HG03097 (cell line): ENCODE measurements at regions not wholly inside any gene's neighbourhood (a gene's known extent, or its start where the extent isn't known, plus 50 kb on each side); places are given as distances from the start of the nearest gene placed in this dataset.
A peak's percentile ranks its signal among the peaks of the same experiment; 100 is the strongest.

ENCODE experiments used
- ATAC-seq: cut with Tn5 transposase; IDR thresholded peaks from one replicate; pipeline ENCODE4 v1.9.1; 2021; ENCODE audit not compliant: unreplicated experiment, low FRiP score

DNA sequence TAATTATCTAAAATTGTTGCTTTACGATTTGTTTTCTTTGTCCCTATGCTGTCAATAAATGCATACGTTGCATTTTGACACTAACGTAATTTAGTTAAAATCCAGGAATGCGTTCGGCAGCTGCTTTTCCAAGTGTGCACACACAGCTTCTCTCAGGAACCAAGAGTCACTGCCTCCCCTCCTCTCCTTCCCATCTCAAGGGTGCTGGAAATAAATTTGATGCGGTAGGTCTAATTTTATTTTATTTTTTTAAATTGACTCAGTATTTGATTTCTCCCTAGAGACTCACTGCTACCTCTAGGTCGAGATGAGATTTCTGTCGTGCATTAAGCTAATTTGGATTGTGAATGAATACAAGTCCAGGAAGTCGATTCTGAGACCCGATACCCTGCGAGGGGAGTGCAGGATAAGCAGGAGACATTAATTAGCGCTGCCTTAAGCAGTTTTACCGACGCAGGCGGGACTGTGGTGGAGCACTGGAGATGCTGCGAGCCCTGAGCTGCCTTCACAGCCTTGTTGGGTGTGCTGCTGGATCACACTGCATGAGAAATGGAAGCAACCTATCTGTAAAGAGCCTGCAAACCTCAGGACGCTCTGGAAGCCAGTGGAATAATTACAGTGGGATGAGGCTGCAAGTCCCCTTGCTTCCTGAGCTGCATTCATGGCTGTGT is 381.2 kb downstream of the C6orf118 start:
- ATAC-seq, result no peak

DNA sequence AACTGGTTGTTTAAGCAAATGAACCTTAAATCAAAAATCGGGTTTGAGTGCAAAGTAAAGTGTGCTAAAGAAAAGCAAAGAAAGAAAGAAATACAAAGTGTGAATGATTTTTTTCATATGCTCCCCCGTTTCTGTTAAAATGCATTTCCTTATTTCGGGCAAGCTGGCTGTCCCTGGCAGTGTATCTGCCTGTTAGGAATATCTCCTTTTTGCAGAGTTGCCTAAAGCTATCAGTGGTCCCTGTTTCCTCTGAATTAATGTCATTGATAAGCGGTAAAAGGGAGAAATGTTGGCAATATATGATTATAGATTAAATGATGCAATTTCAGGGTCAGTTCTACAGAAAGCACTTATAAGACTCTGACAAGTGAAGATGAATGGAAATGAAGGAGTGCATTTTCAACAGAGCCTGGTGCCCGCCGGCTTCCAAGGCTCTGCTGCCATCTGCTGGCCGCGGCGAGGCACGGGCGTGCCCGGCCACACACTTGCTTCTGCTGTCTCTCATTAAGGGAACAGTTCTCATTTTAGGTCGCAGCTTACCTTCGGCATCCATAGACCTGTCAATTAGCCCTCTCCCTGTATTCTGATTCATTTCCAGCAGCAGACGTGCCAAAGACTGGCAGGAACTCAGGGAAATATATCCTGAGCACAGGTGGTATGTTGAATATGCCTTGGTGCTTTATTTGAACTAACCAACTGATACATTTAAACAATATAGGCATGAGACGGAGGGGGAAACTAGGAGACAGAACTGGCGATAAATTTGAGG is 381.9 kb downstream of the C6orf118 start:
- ATAC-seq, result peak; percentile 93

DNA sequence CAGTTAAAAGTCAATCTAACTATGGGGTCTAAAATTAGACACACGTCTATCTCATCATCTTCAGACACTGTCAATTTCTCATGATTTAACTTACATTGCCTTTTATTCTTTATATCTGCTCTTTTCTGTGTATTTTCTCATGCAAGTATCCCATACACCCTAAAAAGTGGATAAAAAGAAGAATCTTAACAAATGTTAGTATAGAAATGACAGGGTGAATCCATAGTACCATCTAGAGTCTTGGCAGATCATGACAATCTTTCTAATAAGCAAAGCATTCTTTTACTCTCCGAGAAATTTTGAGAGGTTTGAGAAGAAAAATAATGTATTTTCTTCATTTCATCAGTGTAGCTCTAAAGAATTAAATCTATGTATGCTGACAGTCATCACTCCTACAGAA is 382.7 kb downstream of the C6orf118 start:
- no peak for ATAC-seq

DNA sequence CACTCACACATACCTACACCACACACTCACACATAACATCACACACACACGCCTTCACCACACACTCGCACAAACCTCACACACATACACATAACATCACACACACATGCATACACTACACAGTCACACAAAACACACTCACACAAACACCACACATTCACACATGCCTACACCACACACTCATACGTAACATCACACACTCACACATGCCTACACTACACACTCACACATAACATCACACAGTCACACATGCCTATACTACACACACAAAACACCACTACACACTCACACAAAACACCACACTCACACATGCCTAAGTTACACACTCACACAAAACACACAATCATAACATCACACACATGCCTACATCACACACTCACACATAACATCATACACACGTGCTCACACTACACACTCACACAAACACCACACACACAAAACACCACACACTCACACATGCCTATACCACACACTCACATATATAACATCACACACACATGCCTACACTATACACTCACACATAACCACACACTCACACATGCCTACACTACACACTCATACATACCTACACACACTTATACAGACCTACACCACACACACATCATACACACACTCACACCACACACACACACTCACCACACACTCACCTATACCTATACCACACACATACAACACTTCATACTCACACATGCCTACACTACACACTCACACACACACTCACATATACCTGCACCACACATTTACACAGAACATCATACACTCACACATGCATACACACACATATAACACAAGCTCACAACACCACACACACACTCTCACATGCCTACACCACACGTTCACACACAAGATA is 383.5 kb downstream of the C6orf118 start:
- no peak for ATAC-seq

DNA sequence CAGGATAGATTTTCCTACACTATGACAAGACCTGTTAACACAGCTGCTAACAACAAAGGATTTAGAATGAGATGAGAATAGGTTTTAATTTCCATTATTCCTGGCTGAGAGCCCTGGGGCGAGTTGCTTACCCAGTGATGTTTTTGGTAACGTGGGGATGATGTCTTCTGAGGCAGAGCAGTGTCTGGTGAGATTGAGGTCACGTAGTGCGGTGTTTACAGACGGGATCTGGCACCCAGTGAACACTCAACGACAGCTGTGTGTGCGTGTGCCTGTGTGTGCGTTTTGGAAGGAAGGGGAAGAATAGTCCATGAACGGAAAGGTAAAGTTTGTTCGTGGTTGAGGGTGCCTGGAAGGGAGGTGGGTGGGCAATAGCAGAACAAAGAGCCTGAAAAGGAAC is 384.7 kb downstream of the C6orf118 start:
- ATAC-seq, result no peak

DNA sequence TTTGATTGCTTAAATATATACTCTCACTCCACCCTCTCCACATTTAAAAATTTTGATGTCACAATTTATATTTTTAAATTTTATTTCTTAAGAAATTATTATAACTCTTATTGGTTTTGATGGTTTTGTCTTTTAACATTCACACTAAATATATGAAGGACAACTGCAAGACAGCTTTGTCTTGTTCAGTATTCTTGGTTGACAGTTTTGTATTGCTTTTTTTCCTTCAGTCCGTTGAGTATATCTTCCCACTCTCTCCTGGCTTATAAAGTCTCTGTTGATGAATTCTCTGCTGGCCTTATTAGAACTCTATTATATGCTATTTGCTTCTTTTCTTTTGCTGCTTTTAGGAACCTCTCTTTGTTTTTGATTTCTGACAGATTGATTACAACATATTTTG is 392.2 kb downstream of the C6orf118 start:
- ATAC-seq, result no peak

DNA sequence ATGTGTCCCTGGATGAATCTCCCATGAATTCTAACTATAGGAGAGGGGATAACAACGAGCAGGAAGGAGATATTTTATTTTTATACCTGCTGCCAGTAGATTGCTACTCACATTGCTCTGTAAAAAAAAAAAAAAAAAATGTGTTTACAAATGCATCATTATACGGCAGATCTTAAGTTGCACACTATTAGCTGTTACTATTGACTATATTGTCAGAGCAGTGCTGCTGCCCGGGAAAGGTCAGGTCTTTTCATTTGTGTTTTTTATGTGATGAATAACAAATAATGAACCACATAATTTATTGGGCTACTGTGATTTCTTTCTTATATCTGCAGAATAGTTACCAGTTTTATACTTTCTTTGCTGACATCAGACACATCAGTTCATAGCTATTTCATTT is 393.3 kb downstream of the C6orf118 start:
- ATAC-seq, result no peak

DNA sequence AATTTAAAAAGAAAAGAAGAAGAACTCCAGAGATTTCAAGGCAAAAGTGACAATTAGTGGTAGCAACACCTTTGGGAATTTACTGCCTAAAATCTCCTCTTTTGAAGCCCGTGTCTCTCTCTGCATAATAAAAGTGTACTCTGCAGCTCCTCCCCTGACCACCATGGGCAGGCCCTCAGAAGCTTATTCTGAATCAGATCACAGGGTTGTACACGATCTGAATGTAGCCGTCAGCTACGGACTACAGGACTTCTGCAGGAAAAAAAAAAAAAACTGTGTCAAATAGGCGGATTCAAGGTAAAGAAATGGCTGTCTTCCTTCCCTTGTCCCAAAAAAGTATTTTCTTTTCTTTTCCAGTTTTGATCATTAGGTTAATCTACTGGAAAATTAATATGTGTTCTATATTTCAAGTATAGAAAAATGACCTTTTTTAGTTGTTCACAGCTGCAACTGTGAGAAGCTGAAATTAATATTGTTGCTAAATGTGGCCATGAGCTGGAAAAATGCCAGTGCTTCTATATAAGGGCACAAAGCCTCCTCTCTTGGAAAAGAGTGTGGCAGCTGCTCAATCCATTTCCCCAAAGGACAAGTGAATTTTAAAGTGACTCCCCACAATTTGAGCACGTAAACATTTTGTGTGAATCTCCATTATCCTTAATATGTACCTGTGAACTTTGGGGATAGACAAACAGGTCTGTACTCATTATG is 397.4 kb downstream of the C6orf118 start:
- no peak for ATAC-seq

DNA sequence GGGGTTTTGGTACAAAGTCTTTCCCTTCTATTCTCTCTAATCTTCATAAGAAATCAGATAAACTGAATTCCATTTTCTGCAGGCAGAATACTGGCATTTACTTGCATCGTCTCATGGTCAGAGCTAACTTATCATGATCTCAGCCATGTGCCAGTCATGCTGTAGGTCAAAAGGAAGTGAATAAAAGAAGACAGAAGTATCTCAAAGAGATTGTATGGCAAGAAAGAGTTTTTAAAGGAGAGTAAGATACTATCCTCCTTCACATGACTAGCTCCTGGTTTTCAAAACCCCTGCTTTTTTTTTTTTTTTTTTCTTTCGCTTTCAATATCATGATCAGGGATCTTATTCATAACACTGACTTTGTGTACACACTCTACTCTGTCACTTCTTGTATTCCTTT is 398.3 kb downstream of the C6orf118 start:
- no peak for ATAC-seq

DNA sequence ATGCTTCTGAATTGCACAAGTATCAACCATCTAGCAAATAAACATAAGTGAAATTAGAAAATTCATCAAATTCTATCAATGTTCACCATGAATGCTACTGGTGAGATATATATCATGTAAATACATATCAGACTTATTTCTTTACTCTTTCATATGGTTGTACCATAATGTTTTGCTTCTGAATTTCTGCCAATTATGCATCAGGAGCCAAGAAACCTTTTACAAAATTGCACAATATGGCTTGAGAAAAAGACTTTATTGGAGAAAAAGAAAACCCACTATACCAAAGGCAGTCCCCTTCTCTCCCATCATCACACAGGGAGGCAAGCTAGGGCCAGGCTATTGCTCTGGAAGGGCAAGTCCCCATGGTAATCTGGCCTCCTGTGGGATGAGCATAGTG is 402.6 kb downstream of the C6orf118 start:
- ATAC-seq, result no peak

DNA sequence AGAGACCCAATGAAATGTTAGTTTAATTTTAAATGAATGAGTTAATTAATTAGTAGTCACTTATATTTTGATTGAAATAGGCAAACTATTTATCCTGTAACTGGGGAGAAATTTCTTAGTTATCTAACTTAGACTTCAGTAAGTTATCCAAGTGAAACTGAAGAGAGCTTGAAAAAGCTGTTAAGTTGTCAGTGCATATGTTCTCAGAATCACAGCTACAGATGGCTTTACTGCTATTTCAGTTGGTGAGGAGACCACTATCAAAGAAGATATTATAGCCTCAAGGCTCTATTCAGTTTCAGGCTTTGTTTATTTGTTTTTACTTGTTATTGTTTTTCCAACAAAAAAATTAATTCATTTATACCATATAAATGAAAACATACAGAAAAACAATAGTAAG is 404.1 kb downstream of the C6orf118 start:
- no peak for ATAC-seq

DNA sequence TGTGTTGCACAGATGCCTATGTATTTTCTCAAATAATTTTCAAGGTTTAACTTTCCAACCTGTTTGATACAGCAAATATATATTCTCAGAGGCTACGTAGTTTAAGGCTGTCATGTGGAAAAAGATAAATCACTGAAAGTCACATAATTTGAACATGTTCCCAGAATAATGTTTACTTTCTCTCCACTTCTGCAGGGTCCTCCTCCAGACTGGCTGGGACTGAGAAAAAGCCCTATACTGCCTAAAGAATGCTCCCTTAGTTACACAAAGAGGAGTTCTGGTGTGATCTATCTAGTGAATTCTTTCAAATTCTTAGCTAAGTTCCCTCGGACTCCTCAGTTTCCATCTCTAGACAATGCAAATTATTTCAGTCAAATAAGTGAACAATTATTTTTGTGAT is 411.0 kb downstream of the C6orf118 start:
- ATAC-seq, result no peak

DNA sequence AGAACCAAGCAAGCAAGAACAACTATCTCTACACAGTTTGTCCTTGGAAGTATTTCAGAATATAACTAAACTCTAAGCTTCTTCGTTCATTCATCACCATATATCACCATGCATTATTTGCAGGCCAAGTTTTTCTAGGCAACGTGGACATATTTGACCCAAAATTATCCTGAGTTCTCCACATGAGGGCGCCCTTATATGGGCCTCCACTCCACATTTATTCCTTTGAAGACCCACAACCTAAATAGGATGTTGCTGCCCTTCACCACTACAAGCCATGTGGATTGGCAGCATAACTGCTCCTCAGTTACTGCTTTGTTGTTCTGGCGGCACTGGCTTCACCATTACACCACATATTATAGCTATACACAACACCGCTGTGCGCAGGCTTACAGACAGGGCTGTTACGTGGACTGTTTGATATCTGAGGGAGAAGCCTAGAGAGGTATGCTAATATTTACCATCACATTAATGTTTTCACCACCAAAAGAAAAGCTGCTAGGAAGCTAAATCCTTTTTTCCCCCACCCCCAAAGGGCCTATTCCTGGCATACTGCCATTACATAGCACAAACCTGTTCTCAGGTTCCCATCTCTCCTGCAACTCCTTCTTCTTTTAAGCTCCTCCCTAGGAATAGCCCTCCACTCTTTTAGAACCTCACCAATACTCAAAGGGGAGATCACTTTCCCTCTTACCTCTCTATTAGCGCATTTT is 411.7 kb downstream of the C6orf118 start:
- ATAC-seq, result no peak

DNA sequence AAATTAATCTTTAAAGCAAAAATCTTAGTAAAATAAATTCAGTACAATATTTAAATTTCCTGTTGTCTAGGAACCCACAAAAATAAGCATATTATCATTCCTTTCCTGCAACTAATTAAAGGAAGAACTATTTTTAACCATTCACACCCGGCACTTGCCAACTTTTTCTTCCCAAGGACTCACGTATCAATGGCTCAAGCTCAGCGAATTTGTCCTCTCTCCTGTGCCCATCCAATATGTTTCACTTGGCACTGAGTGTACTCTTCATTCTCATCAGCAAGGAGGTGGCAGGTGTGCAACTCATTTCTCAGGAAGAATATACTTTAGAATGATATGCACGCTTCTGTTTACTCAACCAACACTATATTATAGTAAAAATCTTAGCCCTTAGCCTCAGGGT is 419.4 kb downstream of the C6orf118 start:
- no peak for ATAC-seq

DNA sequence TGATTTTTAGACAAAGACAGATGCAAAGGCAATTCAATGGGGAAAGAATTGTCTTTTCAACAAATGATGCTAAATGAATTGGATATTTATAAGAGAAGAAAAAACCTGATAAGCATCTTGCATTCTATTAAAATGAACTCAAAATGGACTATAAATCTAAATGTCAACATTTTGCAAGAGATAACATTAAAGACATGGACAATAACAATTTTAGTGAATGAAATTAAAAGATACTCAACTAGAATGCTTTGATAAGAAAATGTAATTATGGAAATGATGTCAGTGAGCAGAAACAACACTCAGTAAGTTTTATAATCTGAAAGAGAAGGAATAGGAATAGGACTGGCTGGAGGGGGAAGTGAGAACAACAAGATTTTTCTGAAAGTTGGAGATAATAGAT is 421.7 kb downstream of the C6orf118 start:
- no peak for ATAC-seq

DNA sequence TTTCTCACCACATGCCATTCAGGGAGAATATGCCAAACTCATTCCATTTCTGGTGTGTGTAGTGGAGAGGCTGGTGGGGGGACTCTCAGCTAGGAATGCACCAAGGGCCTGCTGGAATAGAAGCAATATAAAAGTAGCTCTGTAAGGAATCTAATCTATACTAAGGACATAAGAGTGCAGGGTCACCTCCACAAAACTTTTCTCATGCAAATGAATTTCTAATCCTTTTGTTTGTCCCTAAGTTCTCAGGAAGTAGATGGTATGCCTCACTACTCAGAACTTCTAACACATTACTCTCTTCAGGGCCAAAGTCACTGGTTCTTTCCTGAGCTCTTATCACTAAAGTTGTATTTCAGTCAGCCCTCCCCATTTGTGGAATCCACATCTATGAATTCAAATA is 427.2 kb downstream of the C6orf118 start:
- ATAC-seq, result no peak

DNA sequence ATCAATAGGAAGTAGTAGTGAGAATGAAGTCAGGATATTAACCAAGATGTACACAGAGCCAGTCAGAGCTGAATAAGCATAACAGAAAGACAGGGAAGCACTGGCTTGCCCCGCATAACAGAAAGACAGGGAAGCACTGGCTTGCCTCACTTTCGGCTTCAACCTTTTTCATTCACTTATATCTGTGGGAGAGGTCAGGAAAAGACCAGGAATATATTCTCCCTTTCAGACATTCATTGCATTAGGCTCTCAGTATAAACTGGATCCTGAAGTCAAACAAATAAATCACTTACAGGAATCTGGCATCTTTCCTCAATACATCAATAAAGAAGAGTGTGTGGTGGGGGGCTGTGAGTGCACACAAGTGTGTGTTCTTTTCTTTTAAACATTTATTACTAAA is 437.6 kb downstream of the C6orf118 start:
- no peak for ATAC-seq

DNA sequence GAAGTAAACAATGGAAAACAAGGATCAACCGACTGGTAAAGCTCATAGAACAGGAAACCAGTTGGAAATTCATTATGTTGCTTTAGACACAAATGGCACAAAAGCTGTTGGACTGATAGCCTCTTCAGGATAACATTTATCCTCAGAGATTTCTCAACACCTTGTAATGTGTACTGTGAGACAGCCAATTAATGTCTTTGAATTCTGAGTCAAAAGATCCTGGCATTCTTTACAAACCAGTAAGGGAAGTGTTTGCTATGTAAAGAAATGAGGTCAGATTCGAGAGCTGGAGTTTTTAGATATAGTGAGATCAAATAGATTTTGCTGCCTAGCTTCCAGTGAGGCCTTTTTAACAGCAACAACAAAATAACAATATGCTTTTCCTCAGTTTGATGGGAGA is 439.2 kb downstream of the C6orf118 start:
- ATAC-seq, result no peak

DNA sequence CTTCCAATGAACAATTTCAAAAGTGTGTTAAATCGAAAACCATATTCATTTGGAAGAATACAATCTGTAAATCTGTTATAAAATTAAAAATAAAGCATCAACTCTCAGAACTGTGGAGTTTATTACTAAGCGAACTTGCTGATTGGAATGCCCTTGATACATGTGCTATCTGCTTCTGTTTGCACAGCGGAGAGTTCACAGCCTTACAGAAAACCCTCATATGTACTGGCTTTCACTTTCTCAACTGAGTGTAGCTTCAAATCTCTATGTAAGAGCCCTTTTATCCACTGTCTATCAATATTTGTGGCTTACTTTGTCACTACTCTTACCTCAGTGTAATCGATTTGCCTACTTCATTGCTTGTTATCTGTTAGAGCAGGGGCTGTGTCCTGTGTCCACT is 447.4 kb downstream of the C6orf118 start:
- no peak for ATAC-seq

DNA sequence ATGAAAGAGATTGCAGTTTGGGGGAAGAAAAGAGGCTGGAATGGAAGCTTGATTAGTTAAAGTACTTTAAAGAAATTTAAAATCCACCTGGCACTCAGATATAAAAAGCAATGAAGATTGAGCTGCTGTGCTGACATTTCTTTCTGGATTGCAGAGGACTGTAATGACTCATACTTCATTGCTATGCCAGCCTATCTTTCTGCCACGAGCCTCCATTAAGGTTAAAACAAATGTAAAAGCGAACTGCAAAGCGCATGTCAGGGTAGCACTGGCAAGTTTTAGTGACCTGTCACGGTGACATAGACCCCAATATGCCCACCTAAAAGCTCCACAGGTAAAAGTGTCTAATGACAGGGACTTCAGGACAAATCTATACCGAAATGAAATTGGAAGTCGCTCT is 449.6 kb downstream of the C6orf118 start:
- no peak for ATAC-seq
